Fibroblast of upper back skin (primary cell): ENCODE measurements at regions not wholly inside any gene's neighbourhood (a gene's known extent, or its start where the extent isn't known, plus 50 kb on each side); places are given as distances from the start of the nearest gene placed in this dataset.
"Not testable (repeated sequence)": the region's sequence is repeated elsewhere in the genome, so short reads cannot be mapped to it uniquely, and the experiment has no call there.

Experiments
- DNase-seq: peaks from one replicate; pipeline ENCODE4 v3.0.0-alpha.2; 2013

DNA sequence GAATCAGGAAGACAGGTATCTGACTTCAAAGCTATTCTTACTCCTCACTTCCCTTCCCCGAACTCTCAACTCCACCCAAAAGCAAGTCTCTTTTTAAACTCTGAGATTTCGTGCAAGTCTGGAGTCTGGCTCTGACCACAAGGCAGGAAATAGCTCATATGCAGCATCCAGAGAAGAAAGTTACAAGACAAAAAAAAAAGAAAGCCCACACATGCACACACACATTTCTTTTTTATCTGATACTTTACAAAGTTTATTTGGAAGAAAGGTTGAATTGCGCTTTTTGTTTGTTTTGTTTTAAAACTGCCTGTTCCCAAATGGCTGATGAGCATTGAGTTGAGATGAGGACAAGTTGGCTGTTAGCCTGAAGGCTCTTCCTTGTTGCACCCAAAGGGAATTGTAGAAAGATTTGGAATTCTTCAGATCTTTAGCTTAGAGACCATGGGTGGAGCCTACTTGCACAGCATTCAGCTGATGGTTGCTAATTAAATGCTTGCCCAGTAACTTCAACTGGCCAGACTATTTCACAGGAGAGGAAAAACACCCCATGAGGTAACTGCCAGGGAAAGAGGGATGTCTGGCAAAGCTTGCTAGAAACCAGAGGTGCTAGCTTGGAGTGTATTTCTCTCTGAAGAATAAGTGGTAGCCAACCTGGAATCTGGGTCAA, 490.3 kb downstream of the TTLL7 start:
- DNase-seq, result peak; percentile 91

DNA sequence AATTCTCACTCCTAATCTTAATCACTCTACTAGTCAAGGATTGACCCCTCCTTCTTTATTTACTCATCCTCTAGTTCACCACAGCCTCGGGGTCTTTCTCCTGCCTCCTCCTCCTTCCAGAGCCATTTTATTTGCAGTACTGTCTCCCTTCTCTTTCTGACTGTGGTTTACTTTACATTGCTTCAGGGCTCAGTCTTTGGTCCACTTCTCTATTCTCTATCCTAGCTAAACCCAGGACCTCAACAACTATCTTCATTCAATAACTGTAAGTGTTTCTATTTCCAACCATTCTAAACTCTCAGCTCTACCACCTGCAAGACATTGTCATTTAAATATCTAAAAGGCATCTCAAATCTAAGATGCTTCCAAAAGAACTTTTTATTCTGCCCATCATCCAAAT, 493.8 kb downstream of the TTLL7 start:
- DNase-seq, result no peak

DNA sequence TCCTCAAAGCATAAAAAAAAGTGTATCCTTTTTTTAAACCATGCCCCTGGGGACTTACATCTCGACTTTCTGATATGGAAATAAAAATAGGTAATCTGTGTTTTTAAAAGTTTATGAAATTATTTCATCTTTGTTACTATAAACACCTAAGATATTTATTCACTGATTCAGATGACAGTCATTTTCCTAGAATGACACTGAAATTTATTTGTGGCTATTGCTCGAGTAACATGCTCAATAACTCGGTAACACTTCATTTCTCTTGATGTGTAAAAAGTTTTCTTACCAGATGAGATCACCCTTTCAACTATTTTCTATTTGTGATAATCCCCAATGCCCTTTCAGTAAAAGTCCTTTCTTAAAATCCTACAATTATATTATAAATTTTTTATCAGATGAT, 495.8 kb downstream of the TTLL7 start:
- DNase-seq, result no peak

DNA sequence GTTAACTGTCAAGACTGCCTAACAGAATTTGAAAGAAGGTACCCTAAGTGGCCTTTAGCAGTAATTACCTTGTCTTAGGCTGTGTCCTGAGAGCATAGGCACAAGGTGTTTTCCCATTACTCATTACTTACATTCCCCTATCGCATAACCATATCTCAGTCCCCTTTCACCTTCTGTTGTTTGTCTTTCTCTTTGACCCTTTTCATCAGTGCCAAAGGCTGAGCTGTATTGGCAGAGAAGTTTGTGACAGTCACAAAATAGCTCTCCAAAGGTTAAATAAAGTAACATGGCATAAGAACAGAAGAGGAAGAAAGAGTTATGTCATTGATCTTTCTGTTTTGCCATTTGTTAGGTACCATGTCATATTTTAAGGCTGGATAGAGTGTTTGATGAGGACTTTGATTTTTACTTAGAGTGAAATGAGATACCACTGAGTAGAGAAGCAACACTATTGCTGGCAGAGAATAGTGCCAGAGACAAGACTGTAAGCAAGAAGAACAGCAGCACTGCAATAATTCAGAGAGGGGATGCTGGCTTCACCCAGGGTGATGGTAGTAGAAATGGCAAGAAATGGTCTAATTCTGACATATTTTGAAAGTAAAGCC, 497.8 kb downstream of the TTLL7 start:
- no peak for DNase-seq

DNA sequence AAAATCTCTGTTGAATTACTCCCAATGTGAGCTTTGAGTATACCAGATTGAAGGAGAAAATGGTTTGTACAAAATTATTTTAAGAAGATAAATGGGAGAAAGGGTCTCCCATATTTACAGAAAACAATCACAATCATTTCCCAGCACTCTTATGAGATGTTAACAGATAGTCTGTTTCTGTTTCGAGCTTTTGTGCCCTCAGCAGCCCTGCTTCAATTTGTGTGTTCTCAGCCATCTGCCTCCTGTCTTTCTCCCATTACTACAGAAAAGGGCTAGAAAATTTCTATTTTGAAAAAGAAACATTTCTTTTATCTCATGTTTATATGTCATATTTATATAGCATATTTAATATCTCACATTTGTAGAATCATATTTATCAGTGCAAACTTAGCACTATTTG, 498.4 kb downstream of the TTLL7 start:
- DNase-seq, result no peak

DNA sequence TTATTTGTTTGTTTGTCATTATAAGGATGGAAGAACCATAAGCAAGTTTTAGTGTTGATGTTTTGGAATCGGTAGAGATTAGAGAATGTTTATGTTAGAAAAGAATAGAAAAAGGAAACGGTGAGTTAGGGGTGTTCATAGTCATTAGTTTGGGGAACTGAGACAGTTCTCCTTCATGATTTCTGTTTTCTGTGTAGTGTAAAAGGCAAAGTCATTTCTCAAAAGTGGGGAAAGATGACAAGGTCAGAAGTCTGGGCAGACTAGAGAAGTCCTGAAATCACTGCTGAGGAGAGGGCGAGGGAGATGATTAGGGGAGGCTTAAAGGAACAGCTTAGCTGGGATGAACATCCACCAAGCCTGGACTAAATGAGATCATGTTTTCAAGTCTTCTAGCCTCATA, 498.9 kb downstream of the TTLL7 start:
- no peak for DNase-seq

DNA sequence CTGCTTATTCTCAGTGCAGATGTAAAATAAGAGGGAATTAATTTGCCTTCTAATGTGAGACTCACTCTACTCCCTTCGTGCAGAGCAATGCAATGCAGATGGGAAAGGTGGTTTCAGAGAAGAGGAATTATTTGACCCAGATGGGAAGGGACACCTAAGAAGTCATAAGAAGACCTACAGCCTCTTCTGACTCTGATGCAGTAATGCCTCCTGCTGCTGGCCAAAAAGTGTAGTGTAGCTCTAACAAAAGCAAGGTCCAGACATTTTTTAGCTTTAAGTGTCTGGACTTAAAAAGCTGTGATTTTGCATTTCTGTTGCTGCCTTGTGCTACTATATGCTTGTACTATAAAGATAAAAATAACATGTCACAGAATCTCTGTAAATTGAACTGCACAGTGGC, 501.4 kb downstream of the TTLL7 start:
- DNase-seq, result peak; percentile 49

DNA sequence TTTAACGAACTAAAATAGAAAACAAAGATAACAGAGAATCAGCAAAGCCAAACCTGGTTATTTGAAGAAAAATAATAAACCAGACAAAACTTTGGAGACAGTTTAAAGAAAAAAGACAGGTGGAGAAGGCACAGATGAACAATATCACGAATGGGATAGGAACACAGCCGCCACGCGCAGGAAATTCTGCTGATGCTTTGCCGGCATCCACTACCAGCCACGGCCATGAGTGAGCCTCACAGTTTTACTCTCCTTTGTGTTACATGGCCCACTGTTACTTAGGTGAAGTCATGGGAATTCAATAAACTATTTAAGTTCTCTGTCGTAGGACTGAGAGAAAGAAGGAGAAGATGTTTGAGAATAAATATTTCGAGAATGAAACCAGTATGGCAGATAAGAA, 503.4 kb downstream of the TTLL7 start:
- no peak for DNase-seq

DNA sequence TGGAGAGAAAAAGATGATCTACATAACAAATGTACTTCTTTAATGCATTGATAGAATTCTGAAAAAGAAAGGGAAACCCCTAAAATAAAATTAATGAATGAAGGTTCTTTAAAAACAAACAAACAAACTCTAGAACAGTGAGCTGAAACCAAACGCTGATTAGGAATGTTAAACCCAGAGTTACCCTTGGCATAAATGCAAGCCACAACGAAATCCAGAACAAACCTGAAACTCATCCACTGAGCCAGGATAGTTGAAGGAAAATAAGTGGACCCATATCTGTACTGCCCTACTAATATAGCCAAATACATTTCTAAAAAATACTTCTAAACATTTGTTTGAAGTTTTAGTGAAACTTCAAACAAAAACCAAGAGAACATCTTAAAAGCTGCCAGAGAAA, 505.3 kb downstream of the TTLL7 start:
- no peak for DNase-seq

DNA sequence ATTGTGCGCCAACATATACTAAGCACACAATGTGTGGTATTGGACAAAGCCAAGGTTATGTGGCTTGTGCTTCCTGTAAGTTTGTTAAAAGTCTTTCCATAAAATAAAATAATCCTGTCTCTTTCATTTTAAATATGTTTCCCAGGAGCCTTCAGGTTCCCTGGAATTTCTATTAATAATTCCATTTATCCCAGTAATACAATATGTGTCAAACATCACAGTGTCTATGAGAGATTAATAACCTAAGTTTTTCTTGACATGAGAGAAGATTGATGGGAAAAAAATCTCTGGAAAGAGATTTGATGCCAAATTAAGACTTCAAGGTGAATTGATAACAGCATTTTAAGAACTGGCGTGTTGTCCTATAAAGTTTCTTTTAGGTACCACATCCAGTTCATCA, 507.0 kb downstream of the TTLL7 start:
- no peak for DNase-seq

DNA sequence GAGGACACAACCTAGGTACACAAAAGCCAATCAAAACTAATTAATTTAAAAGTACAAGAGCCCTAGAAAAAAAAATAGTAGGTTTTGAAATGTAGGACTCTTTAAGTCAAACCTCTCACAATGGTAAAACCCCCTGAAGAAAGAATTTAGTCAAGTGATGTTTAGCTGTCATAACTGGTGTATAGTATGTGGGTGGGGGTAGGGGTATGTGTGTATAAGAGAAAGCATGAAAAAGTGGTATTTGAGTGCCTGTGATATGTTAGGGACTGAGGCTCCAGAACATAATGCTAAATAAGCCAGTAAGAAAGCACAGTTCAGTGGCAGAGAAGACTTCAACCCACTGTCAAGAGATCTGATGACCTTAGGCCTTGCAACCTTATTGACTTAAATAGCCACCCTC, 507.9 kb downstream of the TTLL7 start:
- DNase-seq, result no peak

DNA sequence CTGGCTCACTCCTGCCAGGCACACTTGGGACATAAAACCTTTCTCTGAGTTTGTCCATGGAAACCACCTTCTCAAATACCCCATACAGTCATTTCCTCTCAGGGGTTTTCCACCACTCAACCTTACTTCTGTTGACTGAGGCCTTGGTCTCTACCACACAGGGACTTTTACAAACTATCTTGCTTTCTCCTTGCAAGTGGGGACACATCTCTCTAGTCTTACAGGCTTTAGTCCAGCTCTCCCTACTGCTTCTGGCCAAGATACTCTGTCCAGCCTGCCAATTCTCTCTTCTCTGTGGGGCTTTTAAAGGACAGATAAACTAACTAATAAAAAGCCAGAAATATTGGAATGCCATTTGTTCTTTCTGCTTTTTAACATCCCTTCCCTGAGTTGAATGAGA, 510.8 kb downstream of the TTLL7 start:
- DNase-seq, result not testable (repeated sequence)

DNA sequence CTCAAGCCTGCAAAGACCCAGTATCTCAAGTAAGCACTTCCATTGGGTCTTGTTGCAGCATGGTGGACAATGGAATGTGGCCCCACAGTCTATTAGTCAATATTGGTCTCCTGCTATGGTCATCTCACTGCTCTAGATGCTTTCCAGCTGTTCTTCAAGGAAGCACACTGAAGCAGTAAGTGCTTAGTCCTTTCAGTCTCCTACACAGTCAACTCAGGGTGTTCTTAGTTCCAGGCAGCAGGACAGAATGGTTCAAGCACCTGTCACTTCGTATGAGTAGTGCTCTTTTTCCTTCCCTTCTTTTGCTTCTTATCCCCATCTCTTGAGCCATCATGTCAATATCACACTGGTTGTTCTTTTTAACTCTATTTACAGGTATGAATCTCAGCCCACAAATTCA, 511.5 kb downstream of the TTLL7 start:
- DNase-seq, result not testable (repeated sequence)

DNA sequence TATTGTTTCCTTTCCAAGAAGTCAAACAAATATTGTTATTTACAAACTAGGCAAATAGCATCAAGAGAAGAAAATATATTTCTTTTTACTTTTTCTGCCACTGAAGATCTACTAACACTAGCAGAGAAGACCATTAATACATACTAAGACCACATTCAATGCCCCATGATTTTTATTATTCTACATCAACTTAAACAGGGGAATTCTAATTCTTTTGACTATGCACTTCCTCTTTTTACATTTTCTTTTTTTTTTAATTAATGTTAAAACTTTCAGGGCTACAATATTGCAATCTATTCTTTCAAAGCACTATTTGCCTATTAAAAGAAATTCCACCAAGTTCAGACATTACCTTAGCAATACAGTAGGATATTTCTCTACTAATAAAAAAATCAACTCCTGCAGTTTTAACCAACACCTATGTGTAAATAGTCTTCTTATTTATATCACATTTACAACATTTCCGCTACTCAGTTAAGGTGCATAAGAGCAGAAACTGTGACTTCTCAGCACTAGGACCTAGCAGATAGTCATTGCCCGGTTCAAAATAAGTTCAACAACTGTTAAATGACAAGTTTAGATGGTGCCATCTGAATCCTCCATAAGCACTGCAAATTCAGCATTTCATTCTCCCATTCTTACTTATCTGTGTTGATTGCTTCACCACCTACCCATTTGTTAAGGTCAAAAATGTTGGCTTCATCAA, 513.5 kb downstream of the TTLL7 start:
- DNase-seq, result not testable (repeated sequence)

DNA sequence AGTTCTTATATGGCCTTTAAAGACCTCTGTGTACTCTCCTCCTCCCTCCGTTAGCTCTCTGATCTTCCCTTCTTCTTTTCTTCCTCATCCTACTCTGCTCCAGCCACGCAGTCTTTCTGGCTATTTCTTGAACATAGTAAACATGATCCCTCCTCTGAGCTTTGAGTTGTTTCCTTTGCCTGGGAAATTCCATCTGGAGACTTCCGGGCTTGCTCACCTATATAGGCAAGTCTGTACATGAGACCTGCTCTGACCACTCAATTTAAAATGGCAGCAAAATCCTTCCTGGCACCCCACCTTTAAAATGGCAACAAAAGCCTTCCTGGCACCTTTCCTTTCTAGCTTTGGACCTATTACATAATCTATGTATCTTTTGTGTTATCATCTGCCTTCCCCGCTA, 517.6 kb downstream of the TTLL7 start:
- DNase-seq, result not testable (repeated sequence)

DNA sequence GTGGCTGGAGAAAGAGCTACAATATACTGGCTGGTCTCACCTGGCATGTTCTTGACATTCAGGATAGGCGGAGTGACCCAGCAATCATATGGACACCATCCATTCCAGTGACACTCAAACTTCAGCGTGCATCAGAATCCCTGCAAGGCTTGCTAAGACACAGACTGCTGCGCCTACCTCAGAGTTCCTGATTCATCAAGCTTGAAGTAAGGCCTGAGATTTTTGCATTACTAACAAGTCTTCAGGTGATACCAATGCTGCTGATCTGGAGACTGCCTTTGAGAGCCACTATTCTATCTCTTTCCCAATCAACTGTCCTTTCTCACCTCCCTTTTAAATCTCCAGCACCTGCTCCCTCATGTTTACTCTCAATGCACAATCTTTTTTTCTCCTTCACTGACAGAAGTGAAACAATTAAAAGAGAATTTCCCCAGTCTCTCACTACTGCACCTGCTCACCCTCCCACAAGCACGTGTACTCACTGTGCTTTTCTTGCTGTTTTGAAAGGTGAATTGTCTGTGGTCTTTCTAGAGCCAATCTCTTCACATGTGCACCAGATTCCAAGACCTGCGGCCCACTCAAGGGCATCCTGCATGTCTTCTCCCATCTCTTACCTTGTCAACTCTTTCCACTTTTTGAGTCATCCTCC, 519.2 kb downstream of the TTLL7 start:
- DNase-seq, result not testable (repeated sequence)

DNA sequence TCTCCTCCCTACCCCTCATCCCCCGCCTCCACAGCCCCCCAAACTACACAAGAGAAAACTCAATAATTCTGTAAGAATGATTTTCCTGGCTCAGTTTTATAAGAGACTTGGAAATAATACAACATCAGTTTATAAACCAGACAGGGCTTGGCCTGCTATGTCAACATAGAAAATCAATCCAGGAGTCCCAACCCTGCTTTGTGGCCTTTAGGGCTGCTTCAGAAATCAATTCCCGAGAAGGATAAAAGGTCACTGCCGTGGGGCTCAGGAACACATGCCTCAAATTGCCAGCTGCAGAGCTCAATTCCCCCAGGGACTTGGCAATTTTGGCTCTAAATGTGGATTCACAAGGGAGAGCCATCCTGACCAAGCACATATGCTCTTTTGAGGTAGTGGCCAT, 520.8 kb downstream of the TTLL7 start:
- not testable (repeated sequence) for DNase-seq

DNA sequence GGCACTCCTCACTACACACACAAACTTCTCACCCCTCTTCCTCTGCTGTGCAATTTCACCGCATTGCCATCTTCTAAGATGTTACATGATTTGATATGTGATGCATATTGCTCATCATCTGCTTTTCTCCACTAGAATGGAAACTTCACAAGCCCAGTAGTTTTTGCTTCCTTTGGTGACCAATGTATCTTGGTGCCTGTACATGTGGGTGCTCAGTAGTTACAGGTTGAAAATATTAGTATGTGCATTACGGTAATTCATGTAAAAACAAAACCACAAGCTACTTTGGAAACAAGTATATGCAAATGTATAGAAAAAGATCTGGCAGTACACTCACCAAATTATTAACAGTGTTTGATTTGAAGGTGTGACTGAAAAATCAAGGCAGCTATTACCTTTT, 522.4 kb downstream of the TTLL7 start:
- not testable (repeated sequence) for DNase-seq

DNA sequence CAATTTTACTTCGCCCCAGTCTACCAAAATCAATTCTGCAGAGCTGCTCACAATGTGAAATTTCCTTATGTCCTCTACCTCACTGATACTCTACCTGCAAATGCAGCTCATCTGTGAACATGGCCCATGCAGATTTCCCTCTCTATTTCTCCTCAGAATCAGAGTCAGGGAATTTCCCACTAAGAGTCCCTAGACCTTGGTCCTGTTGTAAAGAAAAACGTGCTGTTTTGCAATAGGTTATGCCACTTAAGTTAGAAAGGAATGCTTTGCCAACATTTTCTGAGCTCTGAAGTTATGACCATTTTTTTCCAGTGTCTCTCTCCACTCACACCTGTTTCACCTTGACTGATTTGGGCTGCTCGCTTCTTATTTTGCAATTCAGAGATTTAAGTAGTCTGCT, 524.0 kb downstream of the TTLL7 start:
- DNase-seq, result not testable (repeated sequence)

DNA sequence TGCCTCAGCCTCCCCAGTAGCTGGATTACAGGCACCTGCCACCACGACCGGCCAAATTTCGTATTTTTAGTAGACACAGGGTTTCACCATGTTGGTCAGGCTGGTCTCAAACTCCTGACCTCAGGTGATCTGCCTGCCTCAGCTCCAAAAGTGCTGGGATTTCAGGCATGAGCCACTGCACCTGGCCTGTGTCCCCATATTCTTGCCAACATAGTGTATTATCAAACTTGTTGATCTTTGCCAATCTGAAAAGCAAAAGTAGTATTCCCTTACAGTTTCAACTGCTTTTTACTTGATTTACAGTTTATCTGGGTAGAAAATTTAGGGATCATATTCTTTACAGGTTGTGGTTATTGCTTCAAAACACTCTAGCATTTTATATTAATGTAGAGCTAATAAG, 524.9 kb downstream of the TTLL7 start:
- DNase-seq, result not testable (repeated sequence)

DNA sequence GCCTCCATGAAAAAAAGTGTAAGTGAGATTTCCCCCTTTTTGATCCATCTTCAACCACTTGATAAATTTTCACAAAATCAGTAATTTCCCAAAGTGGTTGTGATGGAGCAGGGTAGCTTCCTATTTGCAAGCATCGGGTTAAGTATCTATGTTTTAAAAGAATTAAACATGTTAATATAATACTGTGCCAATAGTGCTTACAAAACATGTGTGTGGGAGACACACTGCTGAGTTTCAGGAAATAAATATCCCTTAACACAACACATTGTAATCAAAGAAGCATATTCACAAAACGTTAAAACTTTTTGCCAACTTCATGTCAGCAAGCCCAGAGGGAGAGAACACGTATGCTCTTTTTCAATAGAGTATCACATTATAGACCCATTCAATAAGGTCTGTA, 526.9 kb downstream of the TTLL7 start:
- not testable (repeated sequence) for DNase-seq

DNA sequence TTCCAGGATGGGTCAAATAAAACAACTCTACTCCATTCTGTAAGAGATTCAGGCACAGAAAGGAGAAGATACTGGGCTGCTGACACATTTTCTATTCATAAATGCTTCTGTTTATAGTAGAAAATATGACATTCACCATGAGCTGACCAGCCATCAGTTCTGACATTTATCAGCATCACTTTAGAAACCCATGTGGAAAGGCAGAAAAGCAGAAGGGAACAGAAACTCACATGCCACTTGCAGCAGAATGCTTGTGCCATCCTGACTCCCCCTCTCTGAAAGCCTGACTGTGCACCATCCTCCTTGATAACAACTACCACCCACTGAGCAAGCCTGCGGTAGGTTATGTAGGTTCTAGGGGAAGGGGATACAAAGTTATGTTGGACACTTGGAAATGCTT, 527.7 kb downstream of the TTLL7 start:
- not testable (repeated sequence) for DNase-seq

DNA sequence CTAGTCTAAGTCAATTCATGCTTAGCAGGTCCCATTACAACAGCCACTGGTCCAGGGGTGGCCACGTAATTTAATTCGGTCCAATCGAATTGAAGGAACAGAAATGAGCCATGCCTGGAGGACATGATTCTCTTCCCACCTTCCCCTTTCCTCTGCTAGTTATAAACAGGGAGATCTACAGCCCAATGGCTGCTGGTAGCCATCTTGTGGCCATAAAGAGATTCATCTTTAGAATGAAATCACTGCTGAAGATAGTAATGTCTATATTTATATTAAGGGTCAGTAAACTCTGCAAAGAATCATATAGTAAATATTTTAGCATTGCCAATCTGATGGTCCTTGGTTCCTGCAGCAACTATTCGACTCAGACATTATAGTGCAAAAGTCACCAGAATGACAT, 530.6 kb downstream of the TTLL7 start:
- peak; percentile 15 for DNase-seq

DNA sequence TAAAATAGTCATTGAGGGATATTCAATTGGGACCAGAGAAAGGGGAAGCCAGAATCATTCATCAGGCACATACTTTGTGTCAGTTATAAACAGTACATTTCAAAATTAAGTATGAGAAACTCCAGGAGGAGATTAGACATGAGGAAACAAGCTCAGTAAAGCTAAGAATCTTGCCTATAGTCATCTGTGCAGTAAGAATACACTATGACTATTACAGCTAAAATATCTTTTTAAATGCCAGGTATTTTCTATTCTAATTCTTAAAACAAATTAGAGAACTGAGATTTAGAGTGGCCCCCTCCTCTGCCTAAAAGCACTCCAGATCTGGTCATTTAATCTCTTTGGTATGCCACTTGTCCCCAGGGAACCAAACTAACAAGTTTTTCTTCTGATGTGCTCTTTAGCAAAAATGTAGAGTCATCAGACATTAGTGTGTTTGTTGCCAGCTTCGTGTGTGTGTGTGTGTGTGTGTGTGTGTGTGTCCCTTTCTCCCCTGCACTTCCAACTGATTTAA, 541.1 kb downstream of the TTLL7 start:
- peak; percentile 22 for DNase-seq
